GM23338 (cell line): ENCODE measurements at regions not wholly inside any gene's neighbourhood (a gene's known extent, or its start where the extent isn't known, plus 50 kb on each side); places are given as distances from the start of the nearest gene placed in this dataset.

ENCODE experiments used
- ATAC-seq: fragments of 200-7000 bp; cut with Tn5 transposase; 3 replicates; pipeline ENCODE4 v1.9.1; 2020
- DNase-seq: peaks from one replicate; pipeline ENCODE4 v3.0.0-alpha.2; 2015; ENCODE audit warnings: low spot score
- H2AFZ ChIP-seq: fragments of 200-600 bp; sonication (generic); 2 replicates; pipeline ENCODE4 v1.8.0; 2016; ENCODE audit warnings: antibody characterized with exemption, mild to moderate bottlenecking, moderate library complexity
- H3F3A ChIP-seq: fragments of 200-600 bp; sonication (generic); replicated peaks from 2 replicates; pipeline ENCODE4 v1.8.0; 2017; ENCODE audit warnings: antibody characterized with exemption, mixed run types, low read depth
- H3K27ac ChIP-seq: fragments of 200-600 bp; sonication (generic); 2 replicates; pipeline ENCODE4 v1.6.1; 2016; ENCODE audit warnings: low read depth
- H3K27me3 ChIP-seq: fragments of 200-600 bp; sonication (generic); 2 replicates; pipeline ENCODE4 v1.8.0; 2016; ENCODE audit warnings: mild to moderate bottlenecking, mixed run types, moderate library complexity; ENCODE audit not compliant: insufficient read depth
- H3K36me3 ChIP-seq: fragments of 200-600 bp; sonication (generic); 2 replicates; pipeline ENCODE4 v1.8.0; 2016; ENCODE audit warnings: mild to moderate bottlenecking; ENCODE audit not compliant: insufficient read depth
- H3K4me1 ChIP-seq: fragments of 200-600 bp; sonication (generic); 2 replicates; pipeline ENCODE4 v1.8.0; 2016; ENCODE audit warnings: mild to moderate bottlenecking, moderate library complexity; ENCODE audit not compliant: insufficient read depth
- H3K4me2 ChIP-seq: fragments of 200-600 bp; sonication (generic); 2 replicates; pipeline ENCODE4 v1.7.1; 2017; ENCODE audit warnings: mixed run types
- H3K4me3 ChIP-seq: fragments of 200-600 bp; sonication (generic); 2 replicates; pipeline ENCODE4 v1.6.1; 2016; ENCODE audit warnings: mixed run types
- H3K79me2 ChIP-seq: fragments of 200-600 bp; sonication (generic); replicated peaks from 2 replicates; pipeline ENCODE4 v1.8.0; 2017; ENCODE audit warnings: mild to moderate bottlenecking; ENCODE audit not compliant: insufficient read depth
- H3K9me2 ChIP-seq: fragments of 200-600 bp; sonication (generic); 2 replicates; pipeline ENCODE4 v1.8.0; 2017; ENCODE audit not compliant: insufficient read depth
- H4K20me1 ChIP-seq: fragments of 200-600 bp; sonication (generic); replicated peaks from 2 replicates; pipeline ENCODE4 v1.8.0; 2017; ENCODE audit warnings: mild to moderate bottlenecking; ENCODE audit not compliant: insufficient read depth
- H3K27ac Mint-ChIP-seq: 2 replicates; pipeline ENCODE4 v1.8.0; 2020; ENCODE audit warnings: inconsistent platforms, mild to moderate bottlenecking, moderate library complexity, mixed read lengths
- H3K27me3 Mint-ChIP-seq: 3 replicates; pipeline ENCODE4 v1.8.0; 2022; ENCODE audit warnings: low read depth, mild to moderate bottlenecking, moderate library complexity, mixed read lengths, inconsistent platforms; ENCODE audit not compliant: insufficient read depth, poor library complexity
- H3K36me3 Mint-ChIP-seq: 3 replicates; pipeline ENCODE4 v1.8.0; 2021; ENCODE audit warnings: low read depth, mild to moderate bottlenecking, inconsistent platforms, moderate library complexity, mixed read lengths
- H3K4me1 Mint-ChIP-seq: 3 replicates; pipeline ENCODE4 v1.8.0; 2020; ENCODE audit warnings: mild to moderate bottlenecking, inconsistent platforms, mixed read lengths
- H3K4me3 Mint-ChIP-seq: 3 replicates; pipeline ENCODE4 v1.8.0; 2021; ENCODE audit warnings: moderate library complexity, mild to moderate bottlenecking, inconsistent platforms, mixed read lengths
- H3K9me3 Mint-ChIP-seq: 3 replicates; pipeline ENCODE4 v1.8.0; 2020; ENCODE audit warnings: moderate library complexity, mild to moderate bottlenecking, inconsistent platforms, mixed read lengths
- CREB1 ChIP-seq: fragments of 250-450 bp; sonication (Bioruptor Pico); IDR thresholded peaks from 2 replicates; pipeline ENCODE4 v1.5.0; 2020; ENCODE audit warnings: low read depth, mild to moderate bottlenecking, moderate library complexity
- CTCF ChIP-seq, 2 experiments: fragments of 200-600 bp in 1 of 2; sonication (generic) in 1 of 2; conservative IDR thresholded peaks; 2 replicates each; pipeline versions ENCODE4 v1.5.1 to v1.6.1; 2016 to 2017; ENCODE audit warnings: antibody characterized with exemption in 2 of 2, low read depth in 2 of 2, mild to moderate bottlenecking in 2 of 2, moderate library complexity in 1 of 2
- EZH2 ChIP-seq: fragments of 200-600 bp; sonication (generic); IDR thresholded peaks from one replicate; pipeline ENCODE4 v1.8.0; 2017; ENCODE audit warnings: antibody characterized with exemption, mild to moderate bottlenecking, low read depth; ENCODE audit not compliant: unreplicated experiment
- EZH2phosphoT487 ChIP-seq: fragments of 200-600 bp; sonication (generic); IDR thresholded peaks from one replicate; pipeline ENCODE4 v1.8.1; 2018; ENCODE audit warnings: antibody characterized with exemption; ENCODE audit not compliant: unreplicated experiment
- JUNB ChIP-seq: IDR thresholded peaks from one replicate; pipeline ENCODE4 v1.6.1; 2016; ENCODE audit warnings: antibody characterized with exemption; ENCODE audit not compliant: unreplicated experiment
- NANOG ChIP-seq: IDR thresholded peaks from 2 replicates; pipeline ENCODE4 v1.6.1; 2016; ENCODE audit warnings: antibody characterized with exemption, borderline replicate concordance
- POLR2AphosphoS5 ChIP-seq: IDR thresholded peaks from 2 replicates; pipeline ENCODE4 v1.6.1; 2016; ENCODE audit warnings: antibody characterized with exemption, low read depth
- REST ChIP-seq: IDR thresholded peaks from one replicate; pipeline ENCODE4 v1.6.1; 2018; ENCODE audit warnings: antibody characterized with exemption; ENCODE audit not compliant: unreplicated experiment
- STAT1 ChIP-seq: IDR thresholded peaks from one replicate; pipeline ENCODE4 v1.6.1; 2016; ENCODE audit warnings: antibody characterized with exemption; ENCODE audit not compliant: unreplicated experiment
- ZNF114 ChIP-seq: fragments of 250-450 bp; sonication (Bioruptor Pico); IDR thresholded peaks from 2 replicates; pipeline ENCODE4 v1.5.0; 2020; ENCODE audit warnings: mild to moderate bottlenecking, moderate library complexity
- ZNF331 ChIP-seq: fragments of 250-450 bp; sonication (Bioruptor Pico); IDR thresholded peaks from 2 replicates; pipeline ENCODE4 v1.5.0; 2020; ENCODE audit warnings: low read depth, mild to moderate bottlenecking, moderate library complexity
- TF ChIP-seq, protein P1 (sequence below): IDR thresholded peaks from 2 replicates; pipeline ENCODE4 v1.6.1; 2016; ENCODE audit warnings: antibody characterized with exemption
- TF ChIP-seq, protein P2 (sequence below): fragments of 250-450 bp; sonication (Bioruptor Pico); IDR thresholded peaks from 2 replicates; pipeline ENCODE4 v1.5.0; 2020; ENCODE audit warnings: mild to moderate bottlenecking, moderate library complexity

DNA sequence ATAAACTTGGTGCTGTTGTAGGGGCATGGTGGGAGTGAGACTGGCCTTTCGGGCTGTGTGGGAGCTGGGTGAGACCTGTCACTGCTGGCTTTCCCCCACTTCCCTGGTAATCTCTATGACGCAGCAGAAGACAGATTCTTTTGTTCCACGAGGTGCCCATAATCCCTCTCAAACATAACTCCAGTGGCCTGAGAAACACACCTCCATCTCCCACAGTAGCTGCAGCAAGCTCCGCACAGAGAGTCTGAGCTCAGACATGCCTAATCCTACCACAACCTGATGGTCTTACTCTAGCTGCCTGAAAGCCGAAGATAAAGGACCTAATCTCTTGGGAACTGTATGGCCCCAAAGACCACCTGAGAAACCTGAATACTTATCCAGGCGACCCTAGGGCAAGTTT lies 225.6 kb upstream of the CRBN start:
- Histone ChIP-seq H3K9me2 (no peaks in the 10 kb centered on the region), H4K20me1 (no peaks in the 10 kb centered on the region), H3K27me3 (no peaks in the 10 kb centered on the region), H3K36me3 (0 out of 2 replicates have a peak, but pooled peaks cover 3% of the 10 kb centered on the region), H3K79me2 (no peaks in the 10 kb centered on the region), H2AFZ (no peak overlapping the region), H3K4me3 (no peak overlapping the region), H3K4me1 (no peaks in the 10 kb centered on the region), H3F3A (no peaks in the 10 kb centered on the region), H3K27ac (no peak overlapping the region), H3K4me2 (no peak overlapping the region)
- TF ChIP-seq ZNF114 (CRISPR knock-in tag): no peak
- TF ChIP-seq REST: no peak
- TF ChIP-seq ZNF331: no peak
- no peak for TF ChIP-seq CTCF (conservative IDR thresholded peaks at IDR 0.05; ENCODE audit: low read depth in 2 of 2)
- no peak for TF ChIP-seq EZH2phosphoT487
- no peak for TF ChIP-seq STAT1
- TF ChIP-seq JUNB: no peak
- no peak for TF ChIP-seq EZH2
- TF ChIP-seq, protein P1, sequence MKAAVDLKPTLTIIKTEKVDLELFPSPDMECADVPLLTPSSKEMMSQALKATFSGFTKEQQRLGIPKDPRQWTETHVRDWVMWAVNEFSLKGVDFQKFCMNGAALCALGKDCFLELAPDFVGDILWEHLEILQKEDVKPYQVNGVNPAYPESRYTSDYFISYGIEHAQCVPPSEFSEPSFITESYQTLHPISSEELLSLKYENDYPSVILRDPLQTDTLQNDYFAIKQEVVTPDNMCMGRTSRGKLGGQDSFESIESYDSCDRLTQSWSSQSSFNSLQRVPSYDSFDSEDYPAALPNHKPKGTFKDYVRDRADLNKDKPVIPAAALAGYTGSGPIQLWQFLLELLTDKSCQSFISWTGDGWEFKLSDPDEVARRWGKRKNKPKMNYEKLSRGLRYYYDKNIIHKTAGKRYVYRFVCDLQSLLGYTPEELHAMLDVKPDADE: no peak
- TF ChIP-seq POLR2AphosphoS5: no peak
- TF ChIP-seq NANOG: no peak
- no peak for TF ChIP-seq CREB1 (CRISPR knock-in tag)
- TF ChIP-seq, protein P2, sequence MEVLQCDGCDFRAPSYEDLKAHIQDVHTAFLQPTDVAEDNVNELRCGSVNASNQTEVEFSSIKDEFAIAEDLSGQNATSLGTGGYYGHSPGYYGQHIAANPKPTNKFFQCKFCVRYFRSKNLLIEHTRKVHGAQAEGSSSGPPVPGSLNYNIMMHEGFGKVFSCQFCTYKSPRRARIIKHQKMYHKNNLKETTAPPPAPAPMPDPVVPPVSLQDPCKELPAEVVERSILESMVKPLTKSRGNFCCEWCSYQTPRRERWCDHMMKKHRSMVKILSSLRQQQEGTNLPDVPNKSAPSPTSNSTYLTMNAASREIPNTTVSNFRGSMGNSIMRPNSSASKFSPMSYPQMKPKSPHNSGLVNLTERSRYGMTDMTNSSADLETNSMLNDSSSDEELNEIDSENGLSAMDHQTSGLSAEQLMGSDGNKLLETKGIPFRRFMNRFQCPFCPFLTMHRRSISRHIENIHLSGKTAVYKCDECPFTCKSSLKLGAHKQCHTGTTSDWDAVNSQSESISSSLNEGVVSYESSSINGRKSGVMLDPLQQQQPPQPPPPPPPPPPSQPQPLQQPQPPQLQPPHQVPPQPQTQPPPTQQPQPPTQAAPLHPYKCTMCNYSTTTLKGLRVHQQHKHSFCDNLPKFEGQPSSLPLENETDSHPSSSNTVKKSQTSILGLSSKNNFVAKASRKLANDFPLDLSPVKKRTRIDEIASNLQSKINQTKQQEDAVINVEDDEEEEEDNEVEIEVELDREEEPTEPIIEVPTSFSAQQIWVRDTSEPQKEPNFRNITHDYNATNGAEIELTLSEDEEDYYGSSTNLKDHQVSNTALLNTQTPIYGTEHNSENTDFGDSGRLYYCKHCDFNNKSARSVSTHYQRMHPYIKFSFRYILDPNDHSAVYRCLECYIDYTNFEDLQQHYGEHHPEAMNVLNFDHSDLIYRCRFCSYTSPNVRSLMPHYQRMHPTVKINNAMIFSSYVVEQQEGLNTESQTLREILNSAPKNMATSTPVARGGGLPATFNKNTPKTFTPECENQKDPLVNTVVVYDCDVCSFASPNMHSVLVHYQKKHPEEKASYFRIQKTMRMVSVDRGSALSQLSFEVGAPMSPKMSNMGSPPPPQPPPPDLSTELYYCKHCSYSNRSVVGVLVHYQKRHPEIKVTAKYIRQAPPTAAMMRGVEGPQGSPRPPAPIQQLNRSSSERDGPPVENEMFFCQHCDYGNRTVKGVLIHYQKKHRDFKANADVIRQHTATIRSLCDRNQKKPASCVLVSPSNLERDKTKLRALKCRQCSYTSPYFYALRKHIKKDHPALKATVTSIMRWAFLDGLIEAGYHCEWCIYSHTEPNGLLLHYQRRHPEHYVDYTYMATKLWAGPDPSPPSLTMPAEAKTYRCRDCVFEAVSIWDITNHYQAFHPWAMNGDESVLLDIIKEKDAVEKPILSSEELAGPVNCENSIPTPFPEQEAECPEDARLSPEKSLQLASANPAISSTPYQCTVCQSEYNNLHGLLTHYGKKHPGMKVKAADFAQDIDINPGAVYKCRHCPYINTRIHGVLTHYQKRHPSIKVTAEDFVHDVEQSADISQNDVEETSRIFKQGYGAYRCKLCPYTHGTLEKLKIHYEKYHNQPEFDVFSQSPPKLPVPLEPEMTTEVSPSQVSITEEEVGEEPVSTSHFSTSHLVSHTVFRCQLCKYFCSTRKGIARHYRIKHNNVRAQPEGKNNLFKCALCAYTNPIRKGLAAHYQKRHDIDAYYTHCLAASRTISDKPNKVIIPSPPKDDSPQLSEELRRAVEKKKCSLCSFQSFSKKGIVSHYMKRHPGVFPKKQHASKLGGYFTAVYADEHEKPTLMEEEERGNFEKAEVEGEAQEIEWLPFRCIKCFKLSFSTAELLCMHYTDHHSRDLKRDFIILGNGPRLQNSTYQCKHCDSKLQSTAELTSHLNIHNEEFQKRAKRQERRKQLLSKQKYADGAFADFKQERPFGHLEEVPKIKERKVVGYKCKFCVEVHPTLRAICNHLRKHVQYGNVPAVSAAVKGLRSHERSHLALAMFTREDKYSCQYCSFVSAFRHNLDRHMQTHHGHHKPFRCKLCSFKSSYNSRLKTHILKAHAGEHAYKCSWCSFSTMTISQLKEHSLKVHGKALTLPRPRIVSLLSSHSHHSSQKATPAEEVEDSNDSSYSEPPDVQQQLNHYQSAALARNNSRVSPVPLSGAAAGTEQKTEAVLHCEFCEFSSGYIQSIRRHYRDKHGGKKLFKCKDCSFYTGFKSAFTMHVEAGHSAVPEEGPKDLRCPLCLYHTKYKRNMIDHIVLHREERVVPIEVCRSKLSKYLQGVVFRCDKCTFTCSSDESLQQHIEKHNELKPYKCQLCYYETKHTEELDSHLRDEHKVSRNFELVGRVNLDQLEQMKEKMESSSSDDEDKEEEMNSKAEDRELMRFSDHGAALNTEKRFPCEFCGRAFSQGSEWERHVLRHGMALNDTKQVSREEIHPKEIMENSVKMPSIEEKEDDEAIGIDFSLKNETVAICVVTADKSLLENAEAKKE (CRISPR knock-in tag): no peak
- Mint-ChIP-seq H3K9me3 (peaks cover 67% of the 10 kb centered on the region), H3K27ac (no peak overlapping the region), H3K36me3 (peaks cover 45% of the 10 kb centered on the region), H3K27me3 (peaks cover 4% of the 10 kb centered on the region), H3K4me3 (no peak overlapping the region), H3K4me1 (no peaks in the 10 kb centered on the region)
- DNase-seq (no peak), ATAC-seq (no peak)
